ENCODE measurements at regions not wholly inside any gene's neighbourhood (a gene's known extent, or its start where the extent isn't known, plus 50 kb on each side); places are given as distances from the start of the nearest gene placed in this dataset.

DNA sequence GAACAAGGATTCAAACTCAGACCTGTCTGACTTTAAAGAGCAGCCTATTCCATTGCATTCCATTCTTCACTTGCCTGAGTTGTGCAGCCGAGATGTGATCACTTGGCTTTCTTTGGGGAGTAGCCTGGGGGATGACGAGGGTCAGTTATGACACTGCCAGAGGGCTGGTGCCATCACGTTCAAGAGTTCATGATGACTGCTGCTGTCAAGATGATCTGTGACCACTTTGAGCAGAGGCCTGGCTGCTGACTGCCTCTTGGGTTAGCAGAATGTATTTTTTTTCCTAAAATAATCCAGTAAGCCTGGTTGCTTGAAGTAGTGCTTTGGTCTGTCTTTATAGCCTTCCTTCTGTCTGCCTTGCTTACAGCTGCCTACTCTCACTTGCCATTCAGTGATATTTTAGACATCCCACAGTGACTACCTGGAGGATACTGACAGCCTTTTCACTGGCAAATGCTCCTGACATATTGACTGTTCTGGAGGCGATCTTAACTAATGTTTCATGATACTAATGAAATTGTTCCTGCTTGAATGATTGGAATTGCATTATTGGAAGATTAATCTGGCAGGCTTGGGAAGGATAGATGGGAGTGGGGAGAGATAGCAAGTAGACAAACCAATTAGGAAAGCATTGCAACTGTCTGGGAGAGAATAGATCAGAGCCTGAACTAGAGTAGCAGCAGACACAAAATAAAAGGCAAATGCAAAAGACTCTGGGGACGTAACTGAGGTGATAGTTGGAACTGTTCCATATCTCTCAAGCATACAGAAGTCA, 221.6 kb upstream of the LCORL start:
- Histone ChIP-seq H3K4me1 (replicated peaks; ENCODE audit: insufficient read depth) (no peaks in the 10 kb centered on the region), H3K9me3 (ENCODE audit: insufficient read depth, low read depth) (no peaks in the 10 kb centered on the region), H3K79me2 (ENCODE audit: low read depth) (no peaks in the 10 kb centered on the region), H4K20me1 (ENCODE audit: insufficient read depth) (no peaks in the 10 kb centered on the region), H3K36me3 (ENCODE audit: low read depth) (no peaks in the 10 kb centered on the region), H3K4me3 (no peak overlapping the region), H3K4me2 (no peak overlapping the region), H3K27ac (no peak overlapping the region), H3K9me2 (ENCODE audit: insufficient read depth) (no peaks in the 10 kb centered on the region), H3K27me3 (ENCODE audit: insufficient read depth, low read depth) (no peaks in the 10 kb centered on the region), H3F3A (ENCODE audit: insufficient read depth, low read depth) (no peaks in the 10 kb centered on the region), H2AFZ (no peak overlapping the region)
- no peak for DNase-seq
- POLR2A ChIA-PET (ENCODE audit: unreplicated experiment), result no interaction called here
- no TSS peak for BruUV-seq (replicated peaks)
- CTCF ChIA-PET, result no interaction called here
- TF ChIP-seq, protein P1, sequence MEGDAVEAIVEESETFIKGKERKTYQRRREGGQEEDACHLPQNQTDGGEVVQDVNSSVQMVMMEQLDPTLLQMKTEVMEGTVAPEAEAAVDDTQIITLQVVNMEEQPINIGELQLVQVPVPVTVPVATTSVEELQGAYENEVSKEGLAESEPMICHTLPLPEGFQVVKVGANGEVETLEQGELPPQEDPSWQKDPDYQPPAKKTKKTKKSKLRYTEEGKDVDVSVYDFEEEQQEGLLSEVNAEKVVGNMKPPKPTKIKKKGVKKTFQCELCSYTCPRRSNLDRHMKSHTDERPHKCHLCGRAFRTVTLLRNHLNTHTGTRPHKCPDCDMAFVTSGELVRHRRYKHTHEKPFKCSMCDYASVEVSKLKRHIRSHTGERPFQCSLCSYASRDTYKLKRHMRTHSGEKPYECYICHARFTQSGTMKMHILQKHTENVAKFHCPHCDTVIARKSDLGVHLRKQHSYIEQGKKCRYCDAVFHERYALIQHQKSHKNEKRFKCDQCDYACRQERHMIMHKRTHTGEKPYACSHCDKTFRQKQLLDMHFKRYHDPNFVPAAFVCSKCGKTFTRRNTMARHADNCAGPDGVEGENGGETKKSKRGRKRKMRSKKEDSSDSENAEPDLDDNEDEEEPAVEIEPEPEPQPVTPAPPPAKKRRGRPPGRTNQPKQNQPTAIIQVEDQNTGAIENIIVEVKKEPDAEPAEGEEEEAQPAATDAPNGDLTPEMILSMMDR (conservative IDR thresholded peaks at IDR 0.05), result no peak
- no peak for TF ChIP-seq EZH2 (IDR thresholded peaks at IDR 0.05; ENCODE audit: low read depth)
- intact Hi-C loops (cut with micrococcal nuclease; ENCODE audit: unreplicated experiment), result no loop called here

DNA sequence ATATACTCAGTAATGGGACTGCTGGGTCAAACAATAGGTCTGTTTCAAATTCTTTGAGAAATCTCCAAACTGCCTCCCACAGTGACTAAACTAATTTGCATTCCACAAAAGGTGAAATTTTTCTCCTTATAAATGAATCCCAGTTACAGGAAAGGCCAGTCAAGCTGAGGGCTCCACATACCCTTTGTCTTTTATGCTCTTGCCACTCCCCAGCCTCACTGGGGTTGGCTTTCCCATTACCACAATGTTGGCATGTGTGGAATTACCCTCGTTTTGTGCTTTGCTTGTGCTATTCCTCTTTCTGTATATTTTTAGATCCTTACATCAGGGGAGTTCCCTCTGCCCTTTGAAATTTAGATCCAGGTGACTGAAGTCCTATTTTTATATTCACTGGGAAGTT, 220.2 kb upstream of the LCORL start:
- no peak overlapping the region for H3K4me2 ChIP-seq
- H3K9me2 ChIP-seq (ENCODE audit: insufficient read depth), result no peaks in the 10 kb centered on the region
- H4K20me1 ChIP-seq (ENCODE audit: insufficient read depth), result no peaks in the 10 kb centered on the region
- intact Hi-C loops (cut with micrococcal nuclease; ENCODE audit: unreplicated experiment), result no loop called here
- H3K9me3 ChIP-seq (ENCODE audit: insufficient read depth, low read depth), result no peaks in the 10 kb centered on the region
- DNase-seq, result no peak
- H3K36me3 ChIP-seq (ENCODE audit: low read depth), result no peaks in the 10 kb centered on the region
- H2AFZ ChIP-seq, result no peak overlapping the region
- CTCF ChIA-PET, result no interaction called here
- no peaks in the 10 kb centered on the region for H3K27me3 ChIP-seq (ENCODE audit: insufficient read depth, low read depth)
- H3K27ac ChIP-seq, result no peak overlapping the region
- H3F3A ChIP-seq (ENCODE audit: insufficient read depth, low read depth), result no peaks in the 10 kb centered on the region
- no peaks in the 10 kb centered on the region for H3K4me1 ChIP-seq (replicated peaks; ENCODE audit: insufficient read depth)
- TF ChIP-seq EZH2 (IDR thresholded peaks at IDR 0.05; ENCODE audit: low read depth), result no peak
- TF ChIP-seq, protein P1 (conservative IDR thresholded peaks at IDR 0.05), result no peak
- H3K4me3 ChIP-seq, result no peak overlapping the region
- no peaks in the 10 kb centered on the region for H3K79me2 ChIP-seq (ENCODE audit: low read depth)
- POLR2A ChIA-PET (ENCODE audit: unreplicated experiment), result no interaction called here
- BruUV-seq (replicated peaks), result no TSS peak

DNA sequence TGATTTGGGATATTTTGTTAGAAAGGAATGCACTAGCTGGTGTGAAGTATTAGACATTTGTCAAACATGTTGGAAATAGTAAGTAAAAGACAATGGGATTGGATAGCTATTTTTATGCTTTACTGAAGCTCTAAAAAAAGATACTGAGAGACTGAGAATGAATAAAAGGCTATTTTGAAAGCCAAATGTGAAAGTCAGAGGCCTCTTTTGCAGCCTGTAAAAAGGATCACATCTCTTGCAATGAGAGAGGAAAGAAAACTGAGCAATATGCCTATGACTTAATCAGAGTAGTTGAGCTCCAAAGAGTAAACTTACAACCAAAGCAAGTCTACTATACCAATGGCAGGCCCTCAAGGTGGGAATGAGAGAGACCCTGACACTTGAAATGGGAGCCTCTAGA, 212.6 kb upstream of the LCORL start:
- Histone ChIP-seq H2AFZ (no peak overlapping the region), H3F3A (ENCODE audit: insufficient read depth, low read depth) (no peaks in the 10 kb centered on the region), H3K27me3 (ENCODE audit: insufficient read depth, low read depth) (no peaks in the 10 kb centered on the region), H4K20me1 (ENCODE audit: insufficient read depth) (no peaks in the 10 kb centered on the region), H3K4me3 (no peak overlapping the region), H3K9me2 (ENCODE audit: insufficient read depth) (no peaks in the 10 kb centered on the region), H3K79me2 (ENCODE audit: low read depth) (no peaks in the 10 kb centered on the region), H3K27ac (no peak overlapping the region), H3K4me2 (no peak overlapping the region), H3K9me3 (ENCODE audit: insufficient read depth, low read depth) (no peaks in the 10 kb centered on the region), H3K36me3 (ENCODE audit: low read depth) (no peaks in the 10 kb centered on the region), H3K4me1 (replicated peaks; ENCODE audit: insufficient read depth) (no peaks in the 10 kb centered on the region)
- TF ChIP-seq, protein P1 (conservative IDR thresholded peaks at IDR 0.05), result no peak
- no peak for TF ChIP-seq EZH2 (IDR thresholded peaks at IDR 0.05; ENCODE audit: low read depth)
- ChIA-PET CTCF (no interaction called here), POLR2A (ENCODE audit: unreplicated experiment) (no interaction called here)
- DNase-seq, result no peak
- intact Hi-C loops (cut with micrococcal nuclease; ENCODE audit: unreplicated experiment), result no loop called here
- no TSS peak for BruUV-seq (replicated peaks)

Measured in PC-9 (cell line).